OCI-LY1 (cell line): ENCODE measurements at regions not wholly inside any gene's neighbourhood (a gene's known extent, or its start where the extent isn't known, plus 50 kb on each side); places are given as distances from the start of the nearest gene placed in this dataset.

Experiments used
- H2AFZ ChIP-seq: fragments of 200-600 bp; sonication (generic), shearing (Covaris generic); 2 replicates; pipeline ENCODE4 v1.6.0; 2014; ENCODE audit warnings: antibody characterized with exemption, mild to moderate bottlenecking, low read length
- H3F3A ChIP-seq: fragments of 200-600 bp; sonication (generic), shearing (Covaris generic); 2 replicates; pipeline ENCODE4 v1.6.0; 2014; ENCODE audit warnings: mild to moderate bottlenecking, antibody characterized with exemption, low read length, moderate library complexity; ENCODE audit not compliant: insufficient read depth
- H3K27ac ChIP-seq: fragments of 200-600 bp; sonication (generic); 2 replicates; pipeline ENCODE4 v1.5.1; 2014; ENCODE audit warnings: low read length, mixed run types, mild to moderate bottlenecking, low read depth; ENCODE audit not compliant: poor library complexity, severe bottlenecking
- H3K27me3 ChIP-seq: fragments of 200-600 bp; sonication (generic); 2 replicates; pipeline ENCODE4 v1.6.0; 2014; ENCODE audit warnings: antibody characterized with exemption, mild to moderate bottlenecking, low read length, moderate library complexity; ENCODE audit not compliant: insufficient read depth
- H3K36me3 ChIP-seq: fragments of 200-600 bp; sonication (generic); 2 replicates; pipeline ENCODE4 v1.6.1; 2014; ENCODE audit warnings: mild to moderate bottlenecking, antibody characterized with exemption, low read length, moderate library complexity, mixed read lengths; ENCODE audit not compliant: insufficient read depth
- H3K4me1 ChIP-seq: fragments of 200-600 bp; sonication (generic); 2 replicates; pipeline ENCODE4 v1.5.1; 2014; ENCODE audit warnings: mild to moderate bottlenecking, low read length, moderate library complexity; ENCODE audit not compliant: insufficient read depth, severe bottlenecking
- H3K4me2 ChIP-seq: fragments of 200-600 bp; sonication (generic), shearing (Covaris generic); 2 replicates; pipeline ENCODE4 v1.6.1; 2014; ENCODE audit warnings: low read length
- H3K4me3 ChIP-seq: fragments of 200-600 bp; sonication (generic); 2 replicates; pipeline ENCODE4 v1.5.1; 2014; ENCODE audit warnings: low read length, low read depth, mild to moderate bottlenecking, mixed read lengths; ENCODE audit not compliant: poor library complexity, severe bottlenecking
- H3K79me2 ChIP-seq: fragments of 200-600 bp; shearing (Covaris generic); 2 replicates; pipeline ENCODE4 v1.6.1; 2016; ENCODE audit warnings: mixed run types, low read length, mixed read lengths; ENCODE audit not compliant: insufficient read depth
- H3K9ac ChIP-seq: fragments of 200-600 bp; sonication (generic), shearing (Covaris generic); 2 replicates; pipeline ENCODE4 v1.6.1; 2014; ENCODE audit warnings: mild to moderate bottlenecking, low read length, mixed read lengths
- H3K9me2 ChIP-seq: fragments of 200-600 bp; sonication (generic), shearing (Covaris generic); 2 replicates; pipeline ENCODE4 v1.6.1; 2014; ENCODE audit warnings: low read depth, mild to moderate bottlenecking, low read length, mixed read lengths
- H3K9me3 ChIP-seq: fragments of 200-600 bp; shearing (Covaris generic); 2 replicates; pipeline ENCODE4 v1.6.1; 2014; ENCODE audit warnings: low read length, mixed read lengths
- H4K20me1 ChIP-seq: fragments of 200-600 bp; sonication (generic), shearing (Covaris generic); 2 replicates; pipeline ENCODE4 v1.6.0; 2016; ENCODE audit warnings: mild to moderate bottlenecking, low read length; ENCODE audit not compliant: insufficient read depth
- EZH2 ChIP-seq: fragments of 200-600 bp; sonication (generic), shearing (Covaris generic); IDR thresholded peaks from 2 replicates; pipeline ENCODE4 v1.8.0; 2017; ENCODE audit warnings: borderline replicate concordance, mixed run types, mild to moderate bottlenecking, antibody characterized with exemption, low read length, moderate library complexity, mixed read lengths
- TF ChIP-seq, protein P1 (sequence below): fragments of 200-600 bp; sonication (generic), shearing (Covaris generic); IDR thresholded peaks from 2 replicates; pipeline ENCODE4 v1.5.1; 2017; ENCODE audit warnings: mild to moderate bottlenecking, antibody characterized with exemption, low read length, moderate library complexity, mixed read lengths

DNA sequence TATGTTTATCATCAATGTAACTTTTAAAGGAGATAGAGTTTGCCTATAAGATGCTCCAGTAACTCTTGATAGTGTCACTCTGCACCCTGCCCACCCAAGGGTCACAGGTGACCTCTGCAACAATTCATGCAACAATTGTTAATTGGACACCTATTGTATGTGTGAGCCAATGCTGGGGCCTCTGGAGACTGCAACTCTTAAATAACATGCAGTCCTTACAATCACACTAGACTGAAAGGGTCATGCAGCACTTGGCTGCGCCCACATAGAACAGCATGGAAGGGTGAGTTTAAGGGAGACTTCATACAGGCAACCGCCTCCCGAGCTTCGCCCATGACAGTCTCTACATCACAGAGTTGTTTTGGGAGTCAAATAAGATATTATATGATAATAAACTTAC, 137.1 kb upstream of the TWIST2 start:
- H3K27ac ChIP-seq: no peak overlapping the region
- TF ChIP-seq, protein P1, sequence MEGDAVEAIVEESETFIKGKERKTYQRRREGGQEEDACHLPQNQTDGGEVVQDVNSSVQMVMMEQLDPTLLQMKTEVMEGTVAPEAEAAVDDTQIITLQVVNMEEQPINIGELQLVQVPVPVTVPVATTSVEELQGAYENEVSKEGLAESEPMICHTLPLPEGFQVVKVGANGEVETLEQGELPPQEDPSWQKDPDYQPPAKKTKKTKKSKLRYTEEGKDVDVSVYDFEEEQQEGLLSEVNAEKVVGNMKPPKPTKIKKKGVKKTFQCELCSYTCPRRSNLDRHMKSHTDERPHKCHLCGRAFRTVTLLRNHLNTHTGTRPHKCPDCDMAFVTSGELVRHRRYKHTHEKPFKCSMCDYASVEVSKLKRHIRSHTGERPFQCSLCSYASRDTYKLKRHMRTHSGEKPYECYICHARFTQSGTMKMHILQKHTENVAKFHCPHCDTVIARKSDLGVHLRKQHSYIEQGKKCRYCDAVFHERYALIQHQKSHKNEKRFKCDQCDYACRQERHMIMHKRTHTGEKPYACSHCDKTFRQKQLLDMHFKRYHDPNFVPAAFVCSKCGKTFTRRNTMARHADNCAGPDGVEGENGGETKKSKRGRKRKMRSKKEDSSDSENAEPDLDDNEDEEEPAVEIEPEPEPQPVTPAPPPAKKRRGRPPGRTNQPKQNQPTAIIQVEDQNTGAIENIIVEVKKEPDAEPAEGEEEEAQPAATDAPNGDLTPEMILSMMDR: no peak
- no peak for TF ChIP-seq EZH2
- no peaks in the 10 kb centered on the region for H3K9me3 ChIP-seq
- H3K4me3 ChIP-seq: no peak overlapping the region
- no peaks in the 10 kb centered on the region for H3K9me2 ChIP-seq
- no peaks in the 10 kb centered on the region for H3K36me3 ChIP-seq
- no peak overlapping the region for H2AFZ ChIP-seq
- no peak overlapping the region for H3K4me2 ChIP-seq
- H3K4me1 ChIP-seq: no peaks in the 10 kb centered on the region
- no peaks in the 10 kb centered on the region for H3K27me3 ChIP-seq
- H4K20me1 ChIP-seq: no peaks in the 10 kb centered on the region
- no peak overlapping the region for H3K9ac ChIP-seq
- H3K79me2 ChIP-seq: no peaks in the 10 kb centered on the region
- no peaks in the 10 kb centered on the region for H3F3A ChIP-seq

DNA sequence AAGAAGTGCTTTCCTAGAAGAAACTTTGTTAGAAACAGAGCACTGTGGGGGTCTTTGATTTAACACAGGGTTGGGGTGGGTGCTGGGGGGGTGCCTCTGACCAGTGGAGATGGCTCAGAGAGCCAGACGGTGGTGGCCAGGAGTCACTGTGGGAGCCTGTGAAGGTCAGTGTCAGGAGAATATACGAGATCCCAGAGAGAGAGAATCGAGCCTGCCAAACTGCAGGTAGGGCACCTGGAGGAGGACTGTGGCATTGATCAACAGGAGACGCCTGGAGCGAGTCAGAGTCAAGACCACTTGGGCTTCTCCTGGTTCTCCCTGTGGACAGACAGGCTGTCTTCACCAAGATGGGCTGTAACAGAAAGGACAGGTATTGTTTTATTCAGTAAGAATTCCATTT, 136.5 kb upstream of the TWIST2 start:
- no peaks in the 10 kb centered on the region for H3K4me1 ChIP-seq
- no peak overlapping the region for H3K9ac ChIP-seq
- no peaks in the 10 kb centered on the region for H3K9me2 ChIP-seq
- H3K4me3 ChIP-seq: no peak overlapping the region
- no peaks in the 10 kb centered on the region for H3K36me3 ChIP-seq
- no peaks in the 10 kb centered on the region for H4K20me1 ChIP-seq
- H3K79me2 ChIP-seq: no peaks in the 10 kb centered on the region
- H3K9me3 ChIP-seq: no peaks in the 10 kb centered on the region
- H3K27me3 ChIP-seq: no peaks in the 10 kb centered on the region
- TF ChIP-seq EZH2: no peak
- TF ChIP-seq, protein P1: no peak
- H2AFZ ChIP-seq: no peak overlapping the region
- no peak overlapping the region for H3K27ac ChIP-seq
- no peak overlapping the region for H3K4me2 ChIP-seq
- H3F3A ChIP-seq: no peaks in the 10 kb centered on the region

DNA sequence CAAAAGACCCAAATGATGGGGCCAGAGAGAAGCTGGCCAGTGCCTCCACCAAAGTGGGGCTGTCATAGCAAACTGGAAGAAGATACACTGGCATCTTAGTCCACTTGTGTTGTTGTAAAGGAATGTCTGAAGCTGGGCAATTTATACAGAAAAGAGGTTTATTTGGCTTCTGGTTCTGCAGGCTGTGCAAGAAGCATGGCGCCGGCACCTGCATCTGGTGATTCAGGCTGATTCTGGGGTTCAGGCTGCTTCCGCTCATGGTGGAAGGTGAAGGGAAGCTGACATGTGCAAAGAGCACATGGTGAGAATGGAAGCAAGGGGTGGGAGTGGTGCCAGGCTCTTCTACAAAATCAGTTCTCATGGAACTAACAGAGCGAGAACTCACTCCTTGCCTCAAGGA, 135.9 kb upstream of the TWIST2 start:
- TF ChIP-seq EZH2: no peak
- Histone ChIP-seq H3K79me2 (no peaks in the 10 kb centered on the region), H3K4me1 (no peaks in the 10 kb centered on the region), H4K20me1 (no peaks in the 10 kb centered on the region), H3K4me3 (no peak overlapping the region), H3K9ac (no peak overlapping the region), H3K9me2 (no peaks in the 10 kb centered on the region), H3K4me2 (no peak overlapping the region), H2AFZ (no peak overlapping the region), H3K27me3 (no peaks in the 10 kb centered on the region), H3K36me3 (no peaks in the 10 kb centered on the region), H3K27ac (no peak overlapping the region), H3K9me3 (no peaks in the 10 kb centered on the region), H3F3A (no peaks in the 10 kb centered on the region)

DNA sequence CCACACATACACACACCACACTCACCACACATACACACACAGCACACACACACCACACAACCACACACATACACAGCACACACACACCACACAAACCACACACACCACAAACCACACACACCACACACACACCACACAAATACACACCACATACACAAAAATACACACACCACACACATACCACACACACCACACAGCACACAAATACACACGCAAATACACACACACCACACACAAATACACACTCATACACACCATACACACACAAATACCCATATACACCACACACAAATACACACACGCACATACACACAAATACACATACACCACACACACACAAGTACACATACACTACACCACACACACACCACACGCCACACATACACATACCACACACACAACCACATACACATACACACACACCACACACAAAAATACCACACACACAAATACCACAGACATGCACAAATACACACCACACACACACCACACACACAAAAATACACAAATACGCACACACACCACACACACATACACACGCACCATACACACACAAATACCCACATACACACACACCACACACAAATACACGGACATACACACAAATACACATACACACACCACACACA, 134.6 kb upstream of the TWIST2 start:
- no peaks in the 10 kb centered on the region for H3K36me3 ChIP-seq
- no peaks in the 10 kb centered on the region for H3K9me2 ChIP-seq
- H3K4me1 ChIP-seq: no peaks in the 10 kb centered on the region
- no peak for TF ChIP-seq EZH2
- TF ChIP-seq, protein P1: no peak
- no peaks in the 10 kb centered on the region for H4K20me1 ChIP-seq
- H3K27ac ChIP-seq: no peak overlapping the region
- H3K79me2 ChIP-seq: no peaks in the 10 kb centered on the region
- H3K9ac ChIP-seq: no peak overlapping the region
- H3F3A ChIP-seq: no peaks in the 10 kb centered on the region
- H3K27me3 ChIP-seq: no peaks in the 10 kb centered on the region
- no peak overlapping the region for H3K4me3 ChIP-seq
- H2AFZ ChIP-seq: no peak overlapping the region
- H3K9me3 ChIP-seq: no peaks in the 10 kb centered on the region
- H3K4me2 ChIP-seq: no peak overlapping the region
